ENCODE measurements at regions not wholly inside any gene's neighbourhood (a gene's known extent, or its start where the extent isn't known, plus 50 kb on each side); places are given as distances from the start of the nearest gene placed in this dataset.

DNA sequence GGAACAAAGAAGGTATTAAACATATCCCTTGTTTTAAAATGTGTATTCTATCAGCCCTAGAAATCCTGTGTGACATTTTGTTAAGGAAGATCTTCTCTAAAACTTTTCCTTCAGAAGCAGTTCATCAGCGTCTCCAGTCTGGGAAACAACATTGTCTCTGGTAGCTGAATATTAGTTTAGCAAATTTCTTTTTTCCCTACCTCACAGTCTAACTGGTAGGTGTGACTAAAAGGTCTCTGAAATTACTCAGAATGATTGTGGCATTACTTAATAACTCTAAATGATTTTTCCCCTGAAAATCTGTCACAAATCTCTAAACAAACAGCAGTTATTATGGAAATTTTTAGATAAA is 1044.8 kb downstream of the FLRT2 start:
- TF ChIP-seq, protein P1, sequence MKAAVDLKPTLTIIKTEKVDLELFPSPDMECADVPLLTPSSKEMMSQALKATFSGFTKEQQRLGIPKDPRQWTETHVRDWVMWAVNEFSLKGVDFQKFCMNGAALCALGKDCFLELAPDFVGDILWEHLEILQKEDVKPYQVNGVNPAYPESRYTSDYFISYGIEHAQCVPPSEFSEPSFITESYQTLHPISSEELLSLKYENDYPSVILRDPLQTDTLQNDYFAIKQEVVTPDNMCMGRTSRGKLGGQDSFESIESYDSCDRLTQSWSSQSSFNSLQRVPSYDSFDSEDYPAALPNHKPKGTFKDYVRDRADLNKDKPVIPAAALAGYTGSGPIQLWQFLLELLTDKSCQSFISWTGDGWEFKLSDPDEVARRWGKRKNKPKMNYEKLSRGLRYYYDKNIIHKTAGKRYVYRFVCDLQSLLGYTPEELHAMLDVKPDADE (IDR thresholded peaks at IDR 0.05): no peak
- TF ChIP-seq EZH2 (IDR thresholded peaks at IDR 0.05; ENCODE audit: low read depth, unreplicated experiment): no peak
- TF ChIP-seq POLR2AphosphoS5 (IDR thresholded peaks at IDR 0.05; ENCODE audit: low read depth): no peak
- TF ChIP-seq JUNB (IDR thresholded peaks at IDR 0.05; ENCODE audit: unreplicated experiment): no peak
- TF ChIP-seq ZNF331 (CRISPR knock-in tag; IDR thresholded peaks at IDR 0.05; ENCODE audit: low read depth): no peak
- TF ChIP-seq STAT1 (IDR thresholded peaks at IDR 0.05; ENCODE audit: unreplicated experiment): no peak
- no peak for TF ChIP-seq ZNF114 (CRISPR knock-in tag; IDR thresholded peaks at IDR 0.05)
- TF ChIP-seq EZH2phosphoT487 (IDR thresholded peaks at IDR 0.05; ENCODE audit: unreplicated experiment): no peak
- no peak for TF ChIP-seq REST (IDR thresholded peaks at IDR 0.05; ENCODE audit: unreplicated experiment)
- TF ChIP-seq NANOG (IDR thresholded peaks at IDR 0.05; ENCODE audit: borderline replicate concordance): no peak
- TF ChIP-seq CREB1 (CRISPR knock-in tag; IDR thresholded peaks at IDR 0.05; ENCODE audit: low read depth): no peak
- no peak for TF ChIP-seq CTCF (conservative IDR thresholded peaks at IDR 0.05; ENCODE audit: low read depth in 2 of 2)
- TF ChIP-seq, protein P2, sequence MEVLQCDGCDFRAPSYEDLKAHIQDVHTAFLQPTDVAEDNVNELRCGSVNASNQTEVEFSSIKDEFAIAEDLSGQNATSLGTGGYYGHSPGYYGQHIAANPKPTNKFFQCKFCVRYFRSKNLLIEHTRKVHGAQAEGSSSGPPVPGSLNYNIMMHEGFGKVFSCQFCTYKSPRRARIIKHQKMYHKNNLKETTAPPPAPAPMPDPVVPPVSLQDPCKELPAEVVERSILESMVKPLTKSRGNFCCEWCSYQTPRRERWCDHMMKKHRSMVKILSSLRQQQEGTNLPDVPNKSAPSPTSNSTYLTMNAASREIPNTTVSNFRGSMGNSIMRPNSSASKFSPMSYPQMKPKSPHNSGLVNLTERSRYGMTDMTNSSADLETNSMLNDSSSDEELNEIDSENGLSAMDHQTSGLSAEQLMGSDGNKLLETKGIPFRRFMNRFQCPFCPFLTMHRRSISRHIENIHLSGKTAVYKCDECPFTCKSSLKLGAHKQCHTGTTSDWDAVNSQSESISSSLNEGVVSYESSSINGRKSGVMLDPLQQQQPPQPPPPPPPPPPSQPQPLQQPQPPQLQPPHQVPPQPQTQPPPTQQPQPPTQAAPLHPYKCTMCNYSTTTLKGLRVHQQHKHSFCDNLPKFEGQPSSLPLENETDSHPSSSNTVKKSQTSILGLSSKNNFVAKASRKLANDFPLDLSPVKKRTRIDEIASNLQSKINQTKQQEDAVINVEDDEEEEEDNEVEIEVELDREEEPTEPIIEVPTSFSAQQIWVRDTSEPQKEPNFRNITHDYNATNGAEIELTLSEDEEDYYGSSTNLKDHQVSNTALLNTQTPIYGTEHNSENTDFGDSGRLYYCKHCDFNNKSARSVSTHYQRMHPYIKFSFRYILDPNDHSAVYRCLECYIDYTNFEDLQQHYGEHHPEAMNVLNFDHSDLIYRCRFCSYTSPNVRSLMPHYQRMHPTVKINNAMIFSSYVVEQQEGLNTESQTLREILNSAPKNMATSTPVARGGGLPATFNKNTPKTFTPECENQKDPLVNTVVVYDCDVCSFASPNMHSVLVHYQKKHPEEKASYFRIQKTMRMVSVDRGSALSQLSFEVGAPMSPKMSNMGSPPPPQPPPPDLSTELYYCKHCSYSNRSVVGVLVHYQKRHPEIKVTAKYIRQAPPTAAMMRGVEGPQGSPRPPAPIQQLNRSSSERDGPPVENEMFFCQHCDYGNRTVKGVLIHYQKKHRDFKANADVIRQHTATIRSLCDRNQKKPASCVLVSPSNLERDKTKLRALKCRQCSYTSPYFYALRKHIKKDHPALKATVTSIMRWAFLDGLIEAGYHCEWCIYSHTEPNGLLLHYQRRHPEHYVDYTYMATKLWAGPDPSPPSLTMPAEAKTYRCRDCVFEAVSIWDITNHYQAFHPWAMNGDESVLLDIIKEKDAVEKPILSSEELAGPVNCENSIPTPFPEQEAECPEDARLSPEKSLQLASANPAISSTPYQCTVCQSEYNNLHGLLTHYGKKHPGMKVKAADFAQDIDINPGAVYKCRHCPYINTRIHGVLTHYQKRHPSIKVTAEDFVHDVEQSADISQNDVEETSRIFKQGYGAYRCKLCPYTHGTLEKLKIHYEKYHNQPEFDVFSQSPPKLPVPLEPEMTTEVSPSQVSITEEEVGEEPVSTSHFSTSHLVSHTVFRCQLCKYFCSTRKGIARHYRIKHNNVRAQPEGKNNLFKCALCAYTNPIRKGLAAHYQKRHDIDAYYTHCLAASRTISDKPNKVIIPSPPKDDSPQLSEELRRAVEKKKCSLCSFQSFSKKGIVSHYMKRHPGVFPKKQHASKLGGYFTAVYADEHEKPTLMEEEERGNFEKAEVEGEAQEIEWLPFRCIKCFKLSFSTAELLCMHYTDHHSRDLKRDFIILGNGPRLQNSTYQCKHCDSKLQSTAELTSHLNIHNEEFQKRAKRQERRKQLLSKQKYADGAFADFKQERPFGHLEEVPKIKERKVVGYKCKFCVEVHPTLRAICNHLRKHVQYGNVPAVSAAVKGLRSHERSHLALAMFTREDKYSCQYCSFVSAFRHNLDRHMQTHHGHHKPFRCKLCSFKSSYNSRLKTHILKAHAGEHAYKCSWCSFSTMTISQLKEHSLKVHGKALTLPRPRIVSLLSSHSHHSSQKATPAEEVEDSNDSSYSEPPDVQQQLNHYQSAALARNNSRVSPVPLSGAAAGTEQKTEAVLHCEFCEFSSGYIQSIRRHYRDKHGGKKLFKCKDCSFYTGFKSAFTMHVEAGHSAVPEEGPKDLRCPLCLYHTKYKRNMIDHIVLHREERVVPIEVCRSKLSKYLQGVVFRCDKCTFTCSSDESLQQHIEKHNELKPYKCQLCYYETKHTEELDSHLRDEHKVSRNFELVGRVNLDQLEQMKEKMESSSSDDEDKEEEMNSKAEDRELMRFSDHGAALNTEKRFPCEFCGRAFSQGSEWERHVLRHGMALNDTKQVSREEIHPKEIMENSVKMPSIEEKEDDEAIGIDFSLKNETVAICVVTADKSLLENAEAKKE (CRISPR knock-in tag; IDR thresholded peaks at IDR 0.05): no peak
- H2AFZ ChIP-seq: no peak overlapping the region
- H3K4me1 ChIP-seq (ENCODE audit: insufficient read depth): no peaks in the 10 kb centered on the region
- no peaks in the 10 kb centered on the region for H3K27me3 ChIP-seq (ENCODE audit: insufficient read depth)
- no peaks in the 10 kb centered on the region for H3K9me2 ChIP-seq (ENCODE audit: insufficient read depth)
- no peaks in the 10 kb centered on the region for H4K20me1 ChIP-seq (replicated peaks; ENCODE audit: insufficient read depth)
- Mint-ChIP-seq H3K9me3 (peaks cover 12% of the 10 kb centered on the region), H3K27me3 (ENCODE audit: insufficient read depth, low read depth, poor library complexity) (peaks cover 2% of the 10 kb centered on the region), H3K4me3 (no peak overlapping the region), H3K4me1 (no peaks in the 10 kb centered on the region), H3K36me3 (ENCODE audit: low read depth) (0 out of 3 replicates have a peak, but pooled peaks cover 3% of the 10 kb centered on the region), H3K27ac (no peak overlapping the region)
- ATAC-seq (no peak), DNase-seq (ENCODE audit: low spot score) (no peak)
- H3K4me3 ChIP-seq: no peak overlapping the region
- no peak overlapping the region for H3K27ac ChIP-seq (ENCODE audit: low read depth)
- no peaks in the 10 kb centered on the region for H3K36me3 ChIP-seq (ENCODE audit: insufficient read depth)
- H3F3A ChIP-seq (replicated peaks; ENCODE audit: low read depth): no peaks in the 10 kb centered on the region
- no peak overlapping the region for H3K4me2 ChIP-seq
- H3K79me2 ChIP-seq (replicated peaks; ENCODE audit: insufficient read depth): no peaks in the 10 kb centered on the region

All from GM23338 (cell line).